ENCODE measurements at regions not wholly inside any gene's neighbourhood (a gene's known extent, or its start where the extent isn't known, plus 50 kb on each side); places are given as distances from the start of the nearest gene placed in this dataset.
A peak's percentile ranks its signal among the peaks of the same experiment; 100 is the strongest.
"Not testable (repeated sequence)": the region's sequence is repeated elsewhere in the genome, so short reads cannot be mapped to it uniquely, and the experiment has no call there.

GRCh38 chrX:39779952-39780783, 317.6 kb downstream of the BCOR start:
- no peak overlapping the region for H3K9ac ChIP-seq (ENCODE audit: low read depth, low read length)
- H3K36me3 ChIP-seq (ENCODE audit: control insufficient read depth, insufficient read depth, low read length): no peaks in the 10 kb centered on the region
- peaks cover 14% of the 10 kb centered on the region for H3K4me1 ChIP-seq (ENCODE audit: control insufficient read depth, insufficient read depth, low read length)
- peaks cover 7% of the 10 kb centered on the region; the same call in 1 of the 2 replicates for H3K9me3 ChIP-seq (ENCODE audit: control insufficient read depth, insufficient read depth, low read length)
- no peaks in the 10 kb centered on the region for H3K27me3 ChIP-seq (ENCODE audit: control insufficient read depth, insufficient read depth, low read length)
- H3K27ac ChIP-seq (ENCODE audit: low read depth, low read length): peak overlapping the region; percentile 53
- no peak overlapping the region for H3K4me3 ChIP-seq (ENCODE audit: low read depth, low read length)

DNA sequence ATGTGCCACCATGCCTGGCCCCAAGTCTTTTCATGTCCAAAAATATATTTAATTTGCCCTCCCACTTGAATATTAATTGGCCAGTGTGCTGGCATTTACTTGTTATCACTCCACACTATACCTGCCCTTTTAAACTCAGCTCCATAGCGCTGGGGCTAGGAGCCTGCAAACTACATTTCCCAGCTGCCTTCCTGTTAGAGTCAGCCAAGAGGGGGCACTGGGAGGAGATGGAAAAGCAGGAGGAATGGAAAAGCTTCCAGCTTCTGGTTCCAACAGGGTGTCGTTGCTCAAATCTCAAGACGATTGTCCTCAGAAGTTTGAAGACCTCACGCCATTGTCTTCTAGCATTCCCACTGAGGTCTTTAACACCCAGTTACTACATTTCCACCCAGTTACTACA, 315.5 kb downstream of the BCOR start:
- H3K4me3 ChIP-seq (ENCODE audit: low read depth, low read length): no peak overlapping the region
- H3K27ac ChIP-seq (ENCODE audit: low read depth, low read length): no peak overlapping the region
- H3K4me1 ChIP-seq (ENCODE audit: control insufficient read depth, insufficient read depth, low read length): peaks cover 12% of the 10 kb centered on the region
- peaks cover 7% of the 10 kb centered on the region; the same call in 1 of the 2 replicates for H3K9me3 ChIP-seq (ENCODE audit: control insufficient read depth, insufficient read depth, low read length)
- H3K27me3 ChIP-seq (ENCODE audit: control insufficient read depth, insufficient read depth, low read length): no peaks in the 10 kb centered on the region
- no peak overlapping the region for H3K9ac ChIP-seq (ENCODE audit: low read depth, low read length)
- no peaks in the 10 kb centered on the region for H3K36me3 ChIP-seq (ENCODE audit: control insufficient read depth, insufficient read depth, low read length)

- no peak overlapping the region for H3K9ac ChIP-seq (ENCODE audit: low read depth, low read length)
- 0 out of 2 replicates have a peak, but pooled peaks cover 3% of the 10 kb centered on the region for H3K9me3 ChIP-seq (ENCODE audit: control insufficient read depth, insufficient read depth, low read length)
- no peaks in the 10 kb centered on the region for H3K36me3 ChIP-seq (ENCODE audit: control insufficient read depth, insufficient read depth, low read length)
- H3K4me1 ChIP-seq (ENCODE audit: control insufficient read depth, insufficient read depth, low read length): no peaks in the 10 kb centered on the region
- H3K27me3 ChIP-seq (ENCODE audit: control insufficient read depth, insufficient read depth, low read length): no peaks in the 10 kb centered on the region
- no peak overlapping the region for H3K4me3 ChIP-seq (ENCODE audit: low read depth, low read length)
- no peak overlapping the region for H3K27ac ChIP-seq (ENCODE audit: low read depth, low read length)
Measured at GRCh38 chrX:39787999-39788398, 309.8 kb downstream of the BCOR start.

DNA sequence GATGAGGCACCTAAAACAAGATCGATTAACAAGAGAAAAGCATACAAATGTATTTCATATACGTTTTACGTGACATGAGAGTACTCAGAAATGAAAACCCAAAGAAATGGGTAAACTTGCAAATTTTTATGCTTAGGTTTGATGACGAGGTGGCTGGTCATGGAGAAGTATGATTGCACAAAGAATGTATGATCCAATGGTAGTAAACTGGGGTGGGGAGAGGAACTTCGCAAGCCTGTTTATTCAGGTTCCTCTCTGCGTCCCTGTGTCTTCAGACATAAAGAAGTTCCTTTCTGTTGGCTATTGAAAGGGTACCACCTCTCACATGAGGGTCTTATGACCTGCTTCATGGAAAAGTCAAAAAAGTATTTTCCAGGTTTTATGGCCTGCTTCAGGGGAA, 309.2 kb downstream of the BCOR start:
- H3K4me1 ChIP-seq (ENCODE audit: control insufficient read depth, insufficient read depth, low read length): no peaks in the 10 kb centered on the region
- no peak overlapping the region for H3K4me3 ChIP-seq (ENCODE audit: low read depth, low read length)
- H3K9ac ChIP-seq (ENCODE audit: low read depth, low read length): no peak overlapping the region
- H3K9me3 ChIP-seq (ENCODE audit: control insufficient read depth, insufficient read depth, low read length): 0 out of 2 replicates have a peak, but pooled peaks cover 3% of the 10 kb centered on the region
- no peak overlapping the region for H3K27ac ChIP-seq (ENCODE audit: low read depth, low read length)
- no peaks in the 10 kb centered on the region for H3K36me3 ChIP-seq (ENCODE audit: control insufficient read depth, insufficient read depth, low read length)
- no peaks in the 10 kb centered on the region for H3K27me3 ChIP-seq (ENCODE audit: control insufficient read depth, insufficient read depth, low read length)

GRCh38 chrX:39791691-39792090, 306.1 kb downstream of the BCOR start:
- Histone ChIP-seq H3K9me3 (ENCODE audit: control insufficient read depth, insufficient read depth, low read length) (0 out of 2 replicates have a peak, but pooled peaks cover 3% of the 10 kb centered on the region), H3K4me3 (ENCODE audit: low read depth, low read length) (no peak overlapping the region)

GRCh38 chrX:39795605-39796004, 302.2 kb downstream of the BCOR start:
- no peak overlapping the region for H3K27ac ChIP-seq (ENCODE audit: low read depth, low read length)
- no peaks in the 10 kb centered on the region for H3K27me3 ChIP-seq (ENCODE audit: control insufficient read depth, insufficient read depth, low read length)
- no peak overlapping the region for H3K9ac ChIP-seq (ENCODE audit: low read depth, low read length)
- H3K9me3 ChIP-seq (ENCODE audit: control insufficient read depth, insufficient read depth, low read length): 0 out of 2 replicates have a peak, but pooled peaks cover 3% of the 10 kb centered on the region
- no peak overlapping the region for H3K4me3 ChIP-seq (ENCODE audit: low read depth, low read length)
- peaks cover 6% of the 10 kb centered on the region; the same call in 1 of the 2 replicates for H3K4me1 ChIP-seq (ENCODE audit: control insufficient read depth, insufficient read depth, low read length)
- no peaks in the 10 kb centered on the region for H3K36me3 ChIP-seq (ENCODE audit: control insufficient read depth, insufficient read depth, low read length)

More at GRCh38 chrX:39791691-39792090, 306.1 kb downstream of the BCOR start:
- H3K9ac ChIP-seq (ENCODE audit: low read depth, low read length): no peak overlapping the region
- peaks cover 6% of the 10 kb centered on the region; the same call in 1 of the 2 replicates for H3K4me1 ChIP-seq (ENCODE audit: control insufficient read depth, insufficient read depth, low read length)
- no peaks in the 10 kb centered on the region for H3K27me3 ChIP-seq (ENCODE audit: control insufficient read depth, insufficient read depth, low read length)
- no peaks in the 10 kb centered on the region for H3K36me3 ChIP-seq (ENCODE audit: control insufficient read depth, insufficient read depth, low read length)
- no peak overlapping the region for H3K27ac ChIP-seq (ENCODE audit: low read depth, low read length)

- H3K27ac ChIP-seq (ENCODE audit: low read depth, low read length): no peak overlapping the region
- H3K9ac ChIP-seq (ENCODE audit: low read depth, low read length): no peak overlapping the region
- peaks cover 6% of the 10 kb centered on the region; the same call in 1 of the 2 replicates for H3K4me1 ChIP-seq (ENCODE audit: control insufficient read depth, insufficient read depth, low read length)
- H3K4me3 ChIP-seq (ENCODE audit: low read depth, low read length): no peak overlapping the region
- no peaks in the 10 kb centered on the region for H3K36me3 ChIP-seq (ENCODE audit: control insufficient read depth, insufficient read depth, low read length)
- H3K9me3 ChIP-seq (ENCODE audit: control insufficient read depth, insufficient read depth, low read length): no peaks in the 10 kb centered on the region
- H3K27me3 ChIP-seq (ENCODE audit: control insufficient read depth, insufficient read depth, low read length): no peaks in the 10 kb centered on the region
Measured at GRCh38 chrX:39796856-39797255, 300.9 kb downstream of the BCOR start.

DNA sequence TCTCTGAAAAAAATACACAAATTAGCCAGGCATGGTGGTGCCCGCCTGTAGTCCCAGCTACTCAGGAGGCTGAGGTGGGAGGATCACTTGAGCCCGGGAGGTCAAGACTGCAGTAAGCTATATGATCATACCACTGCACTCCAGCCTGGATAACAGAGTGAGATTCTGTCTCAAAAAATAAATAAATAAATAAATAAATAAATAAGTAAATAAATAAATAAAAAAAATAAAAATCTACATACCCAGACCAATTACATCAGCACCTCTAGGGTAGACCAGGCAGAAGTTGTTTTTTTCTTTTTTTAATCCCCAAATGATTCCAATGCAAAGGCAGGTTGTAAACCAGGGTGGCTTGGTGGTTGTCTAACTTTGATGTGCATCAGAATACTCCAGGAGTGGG, 299.3 kb downstream of the BCOR start:
- H3K9ac ChIP-seq (ENCODE audit: low read depth, low read length); H3K27me3 ChIP-seq (ENCODE audit: control insufficient read depth, insufficient read depth, low read length); H3K36me3 ChIP-seq (ENCODE audit: control insufficient read depth, insufficient read depth, low read length); H3K9me3 ChIP-seq (ENCODE audit: control insufficient read depth, insufficient read depth, low read length); H3K4me3 ChIP-seq (ENCODE audit: low read depth, low read length); H3K27ac ChIP-seq (ENCODE audit: low read depth, low read length): not testable (repeated sequence)
- peaks cover 17% of the 10 kb centered on the region for H3K4me1 ChIP-seq (ENCODE audit: control insufficient read depth, insufficient read depth, low read length)

- Histone ChIP-seq H3K9ac (ENCODE audit: low read depth, low read length) (no peak overlapping the region), H3K27ac (ENCODE audit: low read depth, low read length) (no peak overlapping the region), H3K9me3 (ENCODE audit: control insufficient read depth, insufficient read depth, low read length) (no peaks in the 10 kb centered on the region), H3K27me3 (ENCODE audit: control insufficient read depth, insufficient read depth, low read length) (no peaks in the 10 kb centered on the region), H3K4me1 (ENCODE audit: control insufficient read depth, insufficient read depth, low read length) (peaks cover 15% of the 10 kb centered on the region), H3K36me3 (ENCODE audit: control insufficient read depth, insufficient read depth, low read length) (no peaks in the 10 kb centered on the region), H3K4me3 (ENCODE audit: low read depth, low read length) (no peak overlapping the region)
Measured at GRCh38 chrX:39802354-39802753, 295.4 kb downstream of the BCOR start.

DNA sequence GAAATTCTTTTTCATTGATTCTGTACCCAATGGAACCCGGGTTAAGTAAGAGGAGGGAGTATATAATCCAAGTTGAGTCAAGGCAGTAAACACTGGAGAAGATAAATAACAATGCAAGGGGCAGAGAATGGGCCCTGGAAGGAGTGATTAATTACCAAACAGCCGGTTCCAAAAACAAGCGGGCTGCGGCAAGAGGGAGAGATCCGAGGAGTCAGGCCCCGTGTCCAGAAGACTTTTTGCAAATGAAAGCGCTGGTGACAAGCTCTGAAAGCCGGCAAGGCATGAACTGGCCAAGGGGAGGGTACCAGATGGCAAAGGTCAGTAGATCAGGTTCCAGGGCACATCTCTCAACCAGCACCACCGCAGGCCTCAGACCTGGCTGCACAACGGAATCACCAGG, 294.9 kb downstream of the BCOR start:
- Histone ChIP-seq H3K4me3 (ENCODE audit: low read depth, low read length) (no peak overlapping the region), H3K36me3 (ENCODE audit: control insufficient read depth, insufficient read depth, low read length) (no peaks in the 10 kb centered on the region), H3K27ac (ENCODE audit: low read depth, low read length) (no peak overlapping the region), H3K9me3 (ENCODE audit: control insufficient read depth, insufficient read depth, low read length) (no peaks in the 10 kb centered on the region), H3K27me3 (ENCODE audit: control insufficient read depth, insufficient read depth, low read length) (no peaks in the 10 kb centered on the region), H3K9ac (ENCODE audit: low read depth, low read length) (no peak overlapping the region), H3K4me1 (ENCODE audit: control insufficient read depth, insufficient read depth, low read length) (peaks cover 15% of the 10 kb centered on the region)

DNA sequence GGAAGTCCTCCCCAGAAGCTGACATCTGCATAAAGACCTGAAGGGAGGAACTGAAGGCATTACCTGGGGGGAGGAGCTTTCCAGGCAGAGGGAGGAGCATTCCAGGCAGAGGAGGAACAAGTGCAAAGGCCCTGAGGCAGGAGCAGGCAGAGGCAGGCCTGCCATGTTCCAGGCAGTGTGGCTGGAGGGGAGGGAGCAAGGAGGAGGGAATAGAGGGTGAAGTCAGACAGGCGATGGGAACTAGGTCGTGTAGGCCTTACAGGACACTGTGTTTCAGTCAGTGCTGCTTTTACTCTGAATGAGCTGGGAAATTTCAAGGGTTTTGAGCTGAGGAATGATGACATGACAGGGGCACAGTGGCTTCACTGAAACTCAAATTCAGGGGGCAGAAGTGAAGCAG, 292.7 kb downstream of the BCOR start:
- no peak overlapping the region for H3K27ac ChIP-seq (ENCODE audit: low read depth, low read length)
- peaks cover 24% of the 10 kb centered on the region for H3K4me1 ChIP-seq (ENCODE audit: control insufficient read depth, insufficient read depth, low read length)
- no peak overlapping the region for H3K9ac ChIP-seq (ENCODE audit: low read depth, low read length)
- no peak overlapping the region for H3K4me3 ChIP-seq (ENCODE audit: low read depth, low read length)
- no peaks in the 10 kb centered on the region for H3K9me3 ChIP-seq (ENCODE audit: control insufficient read depth, insufficient read depth, low read length)
- H3K36me3 ChIP-seq (ENCODE audit: control insufficient read depth, insufficient read depth, low read length): no peaks in the 10 kb centered on the region
- H3K27me3 ChIP-seq (ENCODE audit: control insufficient read depth, insufficient read depth, low read length): no peaks in the 10 kb centered on the region
